K562 (cell line): ENCODE measurements at regions not wholly inside any gene's neighbourhood (a gene's known extent, or its start where the extent isn't known, plus 50 kb on each side); places are given as distances from the start of the nearest gene placed in this dataset.
"Not testable (repeated sequence)": the region's sequence is repeated elsewhere in the genome, so short reads cannot be mapped to it uniquely, and the experiment has no call there.

Experiments used
- CBFB ChIP-seq: sonication (generic); formaldehyde crosslinking; IDR thresholded peaks from 2 replicates; pipeline ENCODE4 v1.4.0; 2020; ENCODE audit warnings: mild to moderate bottlenecking, missing genetic modification reagents
- PHF8 ChIP-seq: fragments of 200-600 bp; sonication (generic); IDR thresholded peaks from 2 replicates; pipeline ENCODE4 v1.6.1; 2012; ENCODE audit warnings: mixed run types, mild to moderate bottlenecking, inconsistent platforms, low read length, moderate library complexity, borderline replicate concordance
- POLR2A ChIP-seq: fragments of 450-650 bp; conservative IDR thresholded peaks from 2 replicates; pipeline ENCODE4 v1.6.1; 2016
- RAD21 ChIP-seq, 2 experiments: fragments of 250-450 bp in 1 of 2; fragments of 450-650 bp in 1 of 2; sonication (Bioruptor Pico) in 1 of 2; formaldehyde crosslinking in 1 of 2; IDR thresholded peaks in 1 of 2; conservative IDR thresholded peaks in 1 of 2; 2 replicates each; pipeline versions ENCODE4 v1.4.0 to v1.8.0; 2020 to 2022; ENCODE audit warnings: mild to moderate bottlenecking in 2 of 2, moderate library complexity in 1 of 2
- YBX1 ChIP-seq: fragments of 450-650 bp; IDR thresholded peaks from 2 replicates; pipeline ENCODE4 v1.7.1; 2016; ENCODE audit warnings: mild to moderate bottlenecking
- TF ChIP-seq, protein P1 (sequence below), 3 experiments: IDR thresholded peaks in 2 of 3; conservative IDR thresholded peaks in 1 of 3; 2 replicates each; pipeline ENCODE4 v1.5.1; 2011 to 2012; ENCODE audit warnings: low read length in 3 of 3, mild to moderate bottlenecking in 3 of 3, control low read depth in 2 of 3, improper control_type of control experiment in 1 of 3, inconsistent platforms in 1 of 3, low read depth in 1 of 3, mixed read lengths in 1 of 3, moderate library complexity in 1 of 3; ENCODE audit not compliant: insufficient read depth in 2 of 3
- TF ChIP-seq, protein P2 (sequence below), 3 experiments: fragments of 200-800 bp in 1 of 3; sonication (Bioruptor generic) in 1 of 3; sonication (generic) in 1 of 3; formaldehyde crosslinking in 1 of 3; IDR thresholded peaks; 2 replicates each; pipeline versions ENCODE4 v1.6.1 to v1.8.0; 2016 to 2022; ENCODE audit warnings: mild to moderate bottlenecking in 2 of 3, missing compliant biosample characterization in 2 of 3, missing genetic modification characterization in 2 of 3, missing genetic modification reagents in 1 of 3
- TF ChIP-seq, protein P3 (sequence below), 2 experiments: fragments of 450-650 bp in 1 of 2; sonication (generic) in 1 of 2; formaldehyde crosslinking in 1 of 2; IDR thresholded peaks in 1 of 2; conservative IDR thresholded peaks in 1 of 2; 2 replicates each; pipeline versions ENCODE4 v1.6.1 to v1.8.1; 2016 to 2023; ENCODE audit warnings: mild to moderate bottlenecking in 2 of 2, moderate library complexity in 2 of 2, inconsistent platforms in 1 of 2, missing genetic modification reagents in 1 of 2

DNA sequence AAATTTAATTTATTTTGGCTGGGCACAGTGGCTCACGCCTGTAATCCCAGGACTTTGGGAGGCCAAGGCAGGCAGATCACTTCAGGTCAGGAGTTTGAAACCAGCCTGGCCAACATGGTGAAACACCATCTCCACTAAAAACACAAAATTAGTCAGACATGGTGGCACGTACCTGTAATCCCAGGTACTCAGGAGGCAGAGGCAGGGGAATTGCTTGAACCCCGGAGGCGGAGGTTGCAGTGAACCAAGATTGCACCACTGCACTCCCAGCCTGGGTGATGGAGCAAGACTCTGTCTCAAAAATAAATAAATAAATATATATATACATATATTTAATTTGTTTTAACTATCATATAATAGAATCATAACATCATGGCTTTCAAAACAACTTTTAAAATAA lies 482.1 kb upstream of the AUTS2 start:
- TF ChIP-seq CBFB (CRISPR knock-in tag); RAD21 (CRISPR knock-in tag; conservative IDR thresholded peaks at IDR 0.05 in 1 of 2, IDR thresholded peaks at IDR 0.05 in 1 of 2); PHF8; POLR2A; YBX1: not testable (repeated sequence)
- TF ChIP-seq, protein P1, sequence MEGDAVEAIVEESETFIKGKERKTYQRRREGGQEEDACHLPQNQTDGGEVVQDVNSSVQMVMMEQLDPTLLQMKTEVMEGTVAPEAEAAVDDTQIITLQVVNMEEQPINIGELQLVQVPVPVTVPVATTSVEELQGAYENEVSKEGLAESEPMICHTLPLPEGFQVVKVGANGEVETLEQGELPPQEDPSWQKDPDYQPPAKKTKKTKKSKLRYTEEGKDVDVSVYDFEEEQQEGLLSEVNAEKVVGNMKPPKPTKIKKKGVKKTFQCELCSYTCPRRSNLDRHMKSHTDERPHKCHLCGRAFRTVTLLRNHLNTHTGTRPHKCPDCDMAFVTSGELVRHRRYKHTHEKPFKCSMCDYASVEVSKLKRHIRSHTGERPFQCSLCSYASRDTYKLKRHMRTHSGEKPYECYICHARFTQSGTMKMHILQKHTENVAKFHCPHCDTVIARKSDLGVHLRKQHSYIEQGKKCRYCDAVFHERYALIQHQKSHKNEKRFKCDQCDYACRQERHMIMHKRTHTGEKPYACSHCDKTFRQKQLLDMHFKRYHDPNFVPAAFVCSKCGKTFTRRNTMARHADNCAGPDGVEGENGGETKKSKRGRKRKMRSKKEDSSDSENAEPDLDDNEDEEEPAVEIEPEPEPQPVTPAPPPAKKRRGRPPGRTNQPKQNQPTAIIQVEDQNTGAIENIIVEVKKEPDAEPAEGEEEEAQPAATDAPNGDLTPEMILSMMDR (IDR thresholded peaks at IDR 0.05 in 2 of 3, conservative IDR thresholded peaks at IDR 0.05 in 1 of 3; ENCODE audit: insufficient read depth in 2 of 3, low read depth in 1 of 3, low read length in 3 of 3): not testable (repeated sequence)
- TF ChIP-seq, protein P2, sequence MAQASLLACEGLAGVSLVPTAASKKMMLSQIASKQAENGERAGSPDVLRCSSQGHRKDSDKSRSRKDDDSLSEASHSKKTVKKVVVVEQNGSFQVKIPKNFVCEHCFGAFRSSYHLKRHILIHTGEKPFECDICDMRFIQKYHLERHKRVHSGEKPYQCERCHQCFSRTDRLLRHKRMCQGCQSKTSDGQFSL (CRISPR knock-in tag; IDR thresholded peaks at IDR 0.05): not testable (repeated sequence)
- TF ChIP-seq, protein P2 (tag; IDR thresholded peaks at IDR 0.05): not testable (repeated sequence)
- TF ChIP-seq, protein P3, sequence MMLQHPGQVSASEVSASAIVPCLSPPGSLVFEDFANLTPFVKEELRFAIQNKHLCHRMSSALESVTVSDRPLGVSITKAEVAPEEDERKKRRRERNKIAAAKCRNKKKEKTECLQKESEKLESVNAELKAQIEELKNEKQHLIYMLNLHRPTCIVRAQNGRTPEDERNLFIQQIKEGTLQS (IDR thresholded peaks at IDR 0.05): not testable (repeated sequence)
- TF ChIP-seq, protein P3 (CRISPR knock-in tag; conservative IDR thresholded peaks at IDR 0.05): not testable (repeated sequence)
